Ishikawa (cell line): ENCODE measurements at regions not wholly inside any gene's neighbourhood (a gene's known extent, or its start where the extent isn't known, plus 50 kb on each side); places are given as distances from the start of the nearest gene placed in this dataset.

ENCODE experiments used
- CEBPB ChIP-seq: IDR thresholded peaks from 2 replicates; pipeline ENCODE4 v1.6.1; 2012
- CREB1 ChIP-seq: IDR thresholded peaks from 2 replicates; pipeline ENCODE4 v1.6.1; 2012; ENCODE audit warnings: low read depth
- EGR1 ChIP-seq: IDR thresholded peaks from 2 replicates; pipeline ENCODE4 v1.6.1; 2012
- EP300 ChIP-seq: IDR thresholded peaks from 2 replicates; pipeline ENCODE4 v1.6.1; 2012; ENCODE audit warnings: borderline replicate concordance
- FOXM1 ChIP-seq: IDR thresholded peaks from 2 replicates; pipeline ENCODE4 v1.6.1; 2012; ENCODE audit warnings: low read depth, borderline replicate concordance
- MAX ChIP-seq: IDR thresholded peaks from 2 replicates; pipeline ENCODE4 v1.6.1; 2012
- NFIC ChIP-seq: IDR thresholded peaks from 2 replicates; pipeline ENCODE4 v1.6.1; 2012
- RAD21 ChIP-seq: IDR thresholded peaks from 2 replicates; pipeline ENCODE4 v1.6.1; 2012; ENCODE audit warnings: low read depth
- REST ChIP-seq: IDR thresholded peaks from 2 replicates; pipeline ENCODE4 v1.6.1; 2012; ENCODE audit warnings: low read depth, mild to moderate bottlenecking
- TAF1 ChIP-seq: IDR thresholded peaks from 2 replicates; pipeline ENCODE4 v1.6.1; 2012; ENCODE audit warnings: low read depth, mild to moderate bottlenecking
- TCF12 ChIP-seq: IDR thresholded peaks from 2 replicates; pipeline ENCODE4 v1.6.1; 2012; ENCODE audit warnings: low read depth
- TEAD4 ChIP-seq: IDR thresholded peaks from 2 replicates; pipeline ENCODE4 v1.6.1; 2012
- USF1 ChIP-seq: IDR thresholded peaks from 2 replicates; pipeline ENCODE4 v1.6.1; 2012
- YY1 ChIP-seq: IDR thresholded peaks from 2 replicates; pipeline ENCODE4 v1.6.1; 2012; ENCODE audit warnings: low read depth
- ZBTB7A ChIP-seq: IDR thresholded peaks from 2 replicates; pipeline ENCODE4 v1.6.1; 2012; ENCODE audit warnings: low read depth

- TF ChIP-seq ZBTB7A: no peak
- TF ChIP-seq RAD21: no peak
- TF ChIP-seq YY1: no peak
- TF ChIP-seq CREB1: no peak
- TF ChIP-seq EP300: no peak
- TF ChIP-seq CEBPB: no peak
Observed at GRCh38 chr3:107450254-107450893, 72.4 kb upstream of the BBX start.

GRCh38 chr3:107452436-107452835, 70.3 kb upstream of the BBX start:
- TF ChIP-seq MAX: no peak
- TF ChIP-seq ZBTB7A: no peak
- no peak for TF ChIP-seq TAF1
- no peak for TF ChIP-seq RAD21
- TF ChIP-seq CEBPB: no peak
- TF ChIP-seq FOXM1: no peak
- no peak for TF ChIP-seq EGR1
- TF ChIP-seq YY1: no peak
- TF ChIP-seq CREB1: no peak
- TF ChIP-seq EP300: no peak
- no peak for TF ChIP-seq NFIC

GRCh38 chr3:107453504-107453903, 69.3 kb upstream of the BBX start:
- no peak for TF ChIP-seq TCF12
- TF ChIP-seq EGR1: no peak
- TF ChIP-seq TAF1: no peak
- no peak for TF ChIP-seq EP300
- TF ChIP-seq MAX: no peak
- no peak for TF ChIP-seq RAD21
- TF ChIP-seq NFIC: no peak
- TF ChIP-seq CREB1: no peak
- no peak for TF ChIP-seq REST
- no peak for TF ChIP-seq ZBTB7A
- TF ChIP-seq FOXM1: no peak
- TF ChIP-seq USF1: no peak

GRCh38 chr3:107455621-107456020, 67.1 kb upstream of the BBX start:
- TF ChIP-seq REST (no peak), TAF1 (no peak), EGR1 (no peak), EP300 (no peak), USF1 (no peak), TCF12 (no peak), CEBPB (no peak), ZBTB7A (no peak), YY1 (no peak), TEAD4 (no peak), NFIC (no peak), RAD21 (no peak), FOXM1 (no peak), CREB1 (no peak), MAX (no peak)

- TF ChIP-seq EGR1: no peak
- no peak for TF ChIP-seq TEAD4
- no peak for TF ChIP-seq ZBTB7A
- no peak for TF ChIP-seq NFIC
- TF ChIP-seq CREB1: no peak
- TF ChIP-seq EP300: no peak
- no peak for TF ChIP-seq FOXM1
- TF ChIP-seq TCF12: no peak
- TF ChIP-seq TAF1: no peak
- TF ChIP-seq YY1: no peak
- no peak for TF ChIP-seq CEBPB
- no peak for TF ChIP-seq MAX
- TF ChIP-seq USF1: no peak
- TF ChIP-seq REST: no peak
- no peak for TF ChIP-seq RAD21
Observed at GRCh38 chr3:107456501-107456900, 66.3 kb upstream of the BBX start.
